MV-4-11 (cell line): ENCODE measurements at regions not wholly inside any gene's neighbourhood (a gene's known extent, or its start where the extent isn't known, plus 50 kb on each side); places are given as distances from the start of the nearest gene placed in this dataset.
"Not testable (repeated sequence)": the region's sequence is repeated elsewhere in the genome, so short reads cannot be mapped to it uniquely, and the experiment has no call there.

Source experiments
- DNase-seq: peaks from one replicate; lab custom pipeline; 2025; lab: John Stamatoyannopoulos, UW

GRCh38 chr9:89839449-89839848, 234.6 kb downstream of the GADD45G start:
- DNase-seq = no peak

DNA sequence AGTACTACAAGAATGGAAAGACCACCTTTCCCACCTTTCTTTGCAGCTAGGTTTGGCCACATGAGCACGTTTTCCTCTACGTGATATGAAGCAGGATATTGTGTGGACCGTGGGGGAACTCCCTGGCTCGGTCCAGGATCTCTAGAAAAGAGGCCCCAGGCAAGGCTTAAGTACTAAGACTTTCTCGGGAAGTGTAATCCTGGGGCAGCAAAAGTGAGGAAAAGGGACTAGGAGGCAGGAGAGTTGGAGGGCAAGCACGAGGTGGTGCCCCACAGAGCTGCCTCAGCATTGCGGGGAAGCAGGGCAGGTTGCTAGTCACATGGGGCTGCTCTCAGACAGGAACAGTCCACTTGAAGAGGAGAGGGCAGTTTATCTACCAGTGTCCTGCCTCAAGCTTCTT, 235.1 kb downstream of the GADD45G start:
- DNase-seq = no peak

- no peak for DNase-seq
Observed at GRCh38 chr9:89841456-89841855, 236.6 kb downstream of the GADD45G start.

DNA sequence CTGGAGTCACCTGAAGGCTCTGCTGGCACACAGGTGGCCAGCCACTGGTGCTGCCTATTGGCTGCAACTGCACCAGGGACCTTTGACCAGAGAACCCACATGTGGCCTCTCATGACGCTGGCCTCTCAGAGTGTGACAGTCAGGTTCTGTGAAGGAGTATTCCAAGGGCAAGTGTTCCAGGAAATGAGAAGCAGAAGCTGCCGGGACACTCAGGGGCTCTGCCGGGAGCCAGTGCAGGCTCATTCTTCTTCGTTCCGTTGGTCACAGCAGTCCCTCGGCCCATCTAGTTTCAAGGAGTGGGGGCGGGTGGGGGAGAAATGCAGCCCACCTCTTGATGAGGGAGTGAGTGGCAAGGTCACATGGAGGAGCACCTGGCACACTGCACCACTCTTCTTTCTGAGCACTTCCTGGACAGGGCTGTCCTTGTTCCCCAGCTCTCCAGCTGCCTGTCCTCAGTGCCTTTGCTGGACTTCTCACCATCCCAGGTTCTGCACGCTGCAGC, 237.5 kb downstream of the GADD45G start:
- DNase-seq = no peak

DNA sequence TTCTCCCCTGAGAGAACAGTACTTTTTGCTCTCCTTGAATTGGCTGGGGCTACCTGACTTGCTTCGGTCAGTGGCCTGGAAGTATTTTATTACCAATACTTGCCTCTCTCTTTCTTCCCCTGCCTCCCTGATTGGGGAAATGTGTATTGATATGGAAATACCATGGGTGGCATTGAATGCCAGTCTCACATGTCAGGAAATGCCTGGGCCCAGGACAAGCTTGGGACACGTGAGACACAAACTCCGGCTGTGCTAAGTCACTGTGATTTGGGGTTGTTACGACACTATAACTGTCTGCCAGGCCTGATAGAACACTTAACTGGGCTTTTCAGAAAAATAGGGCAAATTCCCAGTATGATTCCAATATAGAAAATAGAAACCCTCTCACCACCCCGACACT, 238.3 kb downstream of the GADD45G start:
- no peak for DNase-seq

- DNase-seq = no peak
Observed at GRCh38 chr9:89843591-89843990, 238.8 kb downstream of the GADD45G start.

GRCh38 chr9:89844075-89844474, 239.3 kb downstream of the GADD45G start:
- DNase-seq = no peak

GRCh38 chr9:89844535-89844934, 239.7 kb downstream of the GADD45G start:
- DNase-seq = no peak

DNA sequence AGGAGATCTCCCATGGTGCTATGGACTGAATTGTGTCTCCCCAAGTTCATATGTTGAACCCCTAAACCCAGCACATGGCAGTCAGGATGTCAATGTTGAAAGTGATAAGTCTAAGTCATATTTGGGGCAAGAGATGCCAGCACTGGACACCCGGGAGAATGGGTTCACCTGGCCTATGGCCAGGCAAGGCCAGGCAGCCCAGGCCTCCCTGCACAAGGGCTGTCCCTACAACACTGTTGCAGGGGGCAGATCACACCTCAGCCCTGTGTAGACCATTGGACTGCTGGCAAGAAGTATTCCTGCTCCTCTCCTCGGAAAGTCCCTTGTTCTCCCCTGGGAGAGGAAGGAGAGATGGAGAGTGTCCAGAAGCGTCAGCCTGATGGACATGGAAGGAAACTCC, 240.5 kb downstream of the GADD45G start:
- DNase-seq = no peak

DNA sequence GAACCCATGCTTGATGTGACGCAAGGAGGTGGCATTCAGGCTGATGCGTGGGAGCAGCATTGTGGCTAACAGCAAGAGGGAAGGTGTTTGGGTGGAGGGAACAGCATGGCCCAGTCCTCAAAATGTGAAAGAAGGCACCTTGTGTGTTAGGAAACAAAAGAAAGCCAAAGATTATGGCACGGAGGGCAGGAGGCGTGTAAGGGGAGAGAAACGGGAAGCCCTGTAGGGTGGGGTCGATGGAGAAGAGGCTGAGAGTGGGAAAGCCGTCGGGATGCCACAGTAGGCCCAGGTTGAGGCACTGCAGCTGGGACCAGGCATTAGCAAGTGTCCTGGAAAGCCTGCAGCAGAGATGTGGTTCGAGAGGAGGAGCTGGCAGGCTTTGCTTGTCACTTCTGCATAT, 241.1 kb downstream of the GADD45G start:
- no peak for DNase-seq

GRCh38 chr9:89848060-89849040, 243.5 kb downstream of the GADD45G start:
- no peak for DNase-seq

GRCh38 chr9:89849096-89849495, 244.3 kb downstream of the GADD45G start:
- DNase-seq = no peak

GRCh38 chr9:89850153-89850552, 245.3 kb downstream of the GADD45G start:
- no peak for DNase-seq

DNA sequence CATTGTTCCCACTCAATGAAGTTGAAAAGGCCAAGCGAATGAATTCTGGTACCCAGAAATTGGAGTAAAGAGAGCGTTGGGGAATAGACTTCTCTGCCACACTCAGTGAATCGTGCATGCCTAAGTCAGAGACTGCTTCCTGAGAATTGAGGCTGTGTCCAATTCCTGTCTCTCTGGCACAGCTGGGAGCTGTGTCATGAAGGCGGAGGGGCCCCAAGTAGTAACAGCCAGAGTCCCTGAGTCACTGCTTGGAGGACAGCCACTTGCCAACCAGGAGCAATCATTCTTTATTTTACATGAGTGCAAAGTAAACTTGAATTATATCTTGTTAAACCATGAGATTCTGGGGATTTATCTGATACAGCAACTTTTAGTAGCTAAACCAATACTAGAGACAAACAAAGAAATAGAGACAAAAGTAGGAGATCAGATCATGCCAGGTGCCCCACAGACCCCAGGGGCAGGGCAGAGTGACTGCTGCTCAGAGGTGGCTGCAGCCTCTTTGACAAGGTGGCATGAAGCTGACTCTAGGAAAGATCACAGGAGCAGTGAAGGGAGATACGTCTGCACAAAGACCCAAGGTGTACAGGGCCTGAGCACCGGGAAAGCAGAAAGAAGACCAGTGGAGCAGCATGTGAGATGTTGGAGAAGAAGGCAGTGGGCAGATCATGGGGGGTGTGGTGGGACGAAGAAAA, 246.0 kb downstream of the GADD45G start:
- DNase-seq = no peak

GRCh38 chr9:89853161-89853560, 248.3 kb downstream of the GADD45G start:
- DNase-seq = no peak

- no peak for DNase-seq
Observed at GRCh38 chr9:89853931-89854330, 249.1 kb downstream of the GADD45G start.

DNA sequence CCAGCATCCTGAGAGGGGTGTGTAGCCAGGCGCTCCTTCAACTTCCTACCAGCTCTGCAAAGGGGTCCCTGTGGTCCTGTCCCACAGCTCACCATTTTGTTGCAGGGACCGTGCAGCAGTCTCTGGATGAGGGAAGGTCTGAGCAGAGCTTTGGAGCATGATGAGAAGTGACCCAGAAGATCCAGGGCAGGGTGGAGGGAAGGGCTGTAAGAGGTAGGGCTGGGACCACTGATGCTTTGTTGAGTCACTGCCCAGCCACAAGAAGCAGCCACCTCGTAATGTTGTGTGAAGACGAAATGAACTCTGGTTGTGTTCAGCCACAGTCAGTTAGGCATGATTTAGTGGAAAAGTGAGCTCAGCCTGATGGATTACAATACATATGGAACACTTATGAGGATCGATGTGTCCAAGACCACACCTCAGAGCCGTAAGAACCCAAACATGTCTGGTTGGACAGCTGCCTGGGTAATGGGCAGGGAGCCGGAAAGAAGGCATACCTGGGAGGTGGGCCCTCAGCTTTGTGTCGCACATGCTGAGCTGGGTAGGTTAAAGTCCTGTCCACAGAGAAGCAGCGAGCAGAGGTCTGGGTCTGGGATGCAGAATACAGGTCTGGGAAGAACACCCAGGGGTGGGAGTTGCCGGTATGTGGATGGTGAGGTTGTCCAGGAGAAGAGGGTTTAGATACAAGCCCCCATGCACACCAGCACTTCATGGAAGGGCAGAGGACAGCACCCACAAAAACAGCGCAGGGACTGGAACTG, 250.1 kb downstream of the GADD45G start:
- DNase-seq = no peak

- DNase-seq = not testable (repeated sequence)
Observed at GRCh38 chr9:89856296-89856695, 251.5 kb downstream of the GADD45G start.

- DNase-seq = not testable (repeated sequence)
Observed at GRCh38 chr9:89856950-89857349, 252.1 kb downstream of the GADD45G start.

DNA sequence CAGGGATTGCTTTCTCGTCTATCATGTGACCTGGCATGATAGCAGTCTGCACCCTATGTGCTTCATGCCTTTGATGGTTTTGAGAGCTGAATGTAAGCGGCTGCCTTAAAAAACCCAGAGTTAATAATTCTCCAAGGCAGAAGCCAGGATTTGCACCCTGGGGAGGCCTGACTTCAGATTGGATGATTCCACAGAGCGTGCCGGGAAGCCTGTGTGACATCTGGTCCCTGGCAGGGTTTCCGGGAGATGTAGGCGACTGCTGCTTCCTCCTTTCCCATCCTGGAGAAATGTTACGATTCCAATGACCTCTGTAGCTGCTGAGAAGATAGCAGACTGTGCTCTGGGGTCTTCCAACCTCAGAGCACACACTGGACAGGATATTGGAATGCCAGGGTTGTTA, 255.0 kb downstream of the GADD45G start:
- not testable (repeated sequence) for DNase-seq

DNA sequence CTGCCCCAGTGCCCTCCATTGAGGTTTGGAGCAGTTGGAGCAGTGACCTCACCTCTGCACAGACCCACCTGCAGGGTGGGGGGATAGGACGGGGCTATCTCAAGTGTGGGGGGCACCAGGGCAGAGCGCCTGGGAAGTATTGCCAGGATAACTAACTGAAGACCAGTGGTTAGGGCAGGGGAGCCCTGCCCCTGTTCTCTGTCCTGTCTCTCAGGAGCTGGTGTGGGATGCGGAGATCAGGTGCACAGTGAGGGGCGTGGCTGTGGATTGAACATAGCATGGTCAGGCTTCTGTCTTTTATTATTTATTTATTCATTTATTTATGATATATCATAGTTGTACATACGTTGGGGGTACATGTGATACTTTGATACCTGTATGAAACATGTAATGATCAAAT, 256.6 kb downstream of the GADD45G start:
- DNase-seq = not testable (repeated sequence)

DNA sequence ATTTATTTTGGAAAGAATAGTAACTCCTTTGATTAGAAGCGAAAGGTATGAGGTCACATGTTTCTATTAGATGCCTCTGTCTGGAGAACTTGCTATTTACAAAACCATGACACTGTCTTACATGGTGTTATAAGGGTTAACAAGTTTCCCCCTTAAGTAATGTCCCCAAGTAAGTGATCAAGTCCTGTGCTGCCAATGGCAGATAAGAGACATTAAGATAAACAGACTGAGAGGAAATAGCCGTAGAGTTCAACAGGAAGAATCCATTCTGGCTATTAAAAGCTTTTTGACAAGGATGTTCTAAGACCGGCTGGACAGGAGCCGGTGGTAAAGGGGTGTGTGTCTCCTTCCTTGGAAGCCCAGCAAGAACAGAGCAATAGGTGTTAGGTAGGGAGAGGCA, 257.5 kb downstream of the GADD45G start:
- no peak for DNase-seq
